Motor neuron (in vitro differentiated cells): ENCODE measurements at regions not wholly inside any gene's neighbourhood (a gene's known extent, or its start where the extent isn't known, plus 50 kb on each side); places are given as distances from the start of the nearest gene placed in this dataset.

Experiments
- ATAC-seq, 8 experiments: fragments of 200-7000 bp; cut with Tn5 transposase; replicated peaks in 6 of 8; 2 replicates each; pipeline ENCODE4 v1.8.0; 2021; ENCODE audit warnings: mild to moderate bottlenecking in 8 of 8, moderate library complexity in 8 of 8
- H3K27ac ChIP-seq, 2 donors: fragments of 250-450 bp; sonication (Bioruptor Pico); 2 replicates each; pipeline ENCODE4 v1.9.0; 2021; ENCODE audit warnings: antibody characterized with exemption in 2 of 2, mild to moderate bottlenecking in 2 of 2, moderate library complexity in 1 of 2
- H3K4me1 ChIP-seq, 2 donors: fragments of 250-450 bp; sonication (Bioruptor Pico); replicated peaks in 1 of 2; 2 replicates each; pipeline ENCODE4 v1.6.1; 2021; ENCODE audit warnings: antibody characterized with exemption in 2 of 2, mild to moderate bottlenecking in 2 of 2, moderate library complexity in 1 of 2
- H3K4me3 ChIP-seq, 5 donors: fragments of 250-450 bp; sonication (Bioruptor Pico); 2 replicates each; pipeline ENCODE4 v1.9.0; 2021; ENCODE audit warnings: antibody characterized with exemption in 5 of 5, mild to moderate bottlenecking in 5 of 5, moderate library complexity in 4 of 5
- WGBS, 10 experiments: fragments of 450-650 bp; shearing (Covaris generic); methylation state at CpG; one replicate each; pipeline ENCODE4 v1.0.0; 2022; 5-methylcytosine and 5-hydroxymethylcytosine counted together
- in situ Hi-C, 9 experiments: fragments of 400-800 bp; cut with MboI; loops; one replicate each; pipeline ENCODE4 v1.15.0; 2021; ENCODE audit warnings: low sequenced_read_pairs in 9 of 9, low pct_unique_long_range_greater_than_20kb in 2 of 9; ENCODE audit not compliant: unreplicated experiment in 9 of 9

- ATAC-seq, result peak in 3 of 8 experiments; percentile 36 to 52 (median 43)
- in situ Hi-C loops, result no loop called here
- WGBS, 10 experiments, result 0 to 72% (median 37%) methylated on average over 1 to 3 of the region's 3 CpGs; no CpG with 5 or more reads in 2 of the 10 experiments
- Histone ChIP-seq H3K27ac (peak overlapping the region; percentile 9 to 39), H3K4me3 (no peak overlapping the region), H3K4me1 (peaks cover 7 to 14% of the 10 kb centered on the region in 2 donors)
These were observed 443.1 kb upstream of the SPRY2 start for GRCh38 chr13:80783926-80784565.

GRCh38 chr13:80782441-80782840 is 441.5 kb upstream of the SPRY2 start:
- in situ Hi-C loops, result no loop called here
- WGBS, 10 experiments, result 0 to 63% (median 40%) methylated on average over 1 of the region's 1 CpG; no CpG with 5 or more reads in 1 of the 10 experiments
- Histone ChIP-seq H3K27ac (no peak overlapping the region), H3K4me1 (peaks cover 7 to 14% of the 10 kb centered on the region in 2 donors), H3K4me3 (no peak overlapping the region)
- peak in 2 of 8 experiments; percentile 9 to 72 for ATAC-seq

- WGBS, 10 experiments, result 0 to 100% (median 0%) methylated on average over 1 of the region's 1 CpG; no CpG with 5 or more reads in 3 of the 10 experiments
- peak in 1 of 8 experiments; percentile 83 for ATAC-seq
- Histone ChIP-seq H3K4me3 (no peak overlapping the region), H3K4me1 (peaks cover 0 to 1% of the 10 kb centered on the region in 2 donors), H3K27ac (no peak overlapping the region)
- in situ Hi-C loops, result no loop called here
These were observed 437.4 kb upstream of the SPRY2 start for GRCh38 chr13:80778297-80778696.

GRCh38 chr13:80757694-80758093 is 416.8 kb upstream of the SPRY2 start:
- Histone ChIP-seq H3K27ac (no peak overlapping the region), H3K4me3 (no peak overlapping the region), H3K4me1 (no peaks in the 10 kb centered on the region)
- in situ Hi-C loops, result no loop called here
- ATAC-seq, result no peak

- ATAC-seq, result peak in 1 of 8 experiments; percentile 55
- WGBS, 10 experiments, result 0 to 100% (median 100%) methylated on average over 1 of the region's 1 CpG; no CpG with 5 or more reads in 5 of the 10 experiments
- no peak overlapping the region for H3K27ac ChIP-seq
- no peak overlapping the region for H3K4me3 ChIP-seq
- H3K4me1 ChIP-seq, result no peaks in the 10 kb centered on the region
- in situ Hi-C loops, result no loop called here
These were observed 415.0 kb upstream of the SPRY2 start for GRCh38 chr13:80755910-80756309.

- WGBS, 10 experiments, result 0 to 60% (median 33%) methylated on average over 1 of the region's 1 CpG; no CpG with 5 or more reads in 5 of the 10 experiments
- in situ Hi-C loops, result no loop called here
- no peak for ATAC-seq
These were observed 413.5 kb upstream of the SPRY2 start for GRCh38 chr13:80754441-80754840.

GRCh38 chr13:80753866-80754265 is 412.9 kb upstream of the SPRY2 start:
- Histone ChIP-seq H3K27ac (no peak overlapping the region), H3K4me1 (no peaks in the 10 kb centered on the region), H3K4me3 (no peak overlapping the region)
- in situ Hi-C loops, result no loop called here
- 0 to 100% (median 90%) methylated on average over 1 to 3 of the region's 3 CpGs; no CpG with 5 or more reads in 3 of the 10 experiments for WGBS, 10 experiments
- no peak for ATAC-seq

More at GRCh38 chr13:80754441-80754840, 413.5 kb upstream of the SPRY2 start:
- H3K4me1 ChIP-seq, result no peaks in the 10 kb centered on the region
- no peak overlapping the region for H3K4me3 ChIP-seq
- H3K27ac ChIP-seq, result no peak overlapping the region

GRCh38 chr13:80751854-80752253 is 410.9 kb upstream of the SPRY2 start:
- Histone ChIP-seq H3K4me3 (no peak overlapping the region), H3K27ac (no peak overlapping the region), H3K4me1 (no peaks in the 10 kb centered on the region)
- WGBS, 10 experiments, result 17 to 100% (median 80%) methylated on average over 1 of the region's 1 CpG; no CpG with 5 or more reads in 3 of the 10 experiments
- in situ Hi-C loops, result no loop called here
- ATAC-seq, result no peak

- 0 to 100% (median 77%) methylated on average over 1 to 2 of the region's 2 CpGs for WGBS, 10 experiments
- in situ Hi-C loops, result no loop called here
- H3K27ac ChIP-seq, result no peak overlapping the region
These were observed 403.4 kb upstream of the SPRY2 start for GRCh38 chr13:80744147-80744914.

GRCh38 chr13:80742033-80742432 is 401.1 kb upstream of the SPRY2 start:
- Histone ChIP-seq H3K4me1 (peaks cover 0 to 9% of the 10 kb centered on the region in 2 donors), H3K27ac (no peak overlapping the region), H3K4me3 (no peak overlapping the region)
- ATAC-seq, result peak in 7 of 8 experiments; percentile 32 to 86 (median 73)
- in situ Hi-C loops, result no loop called here
- 0 to 75% (median 10%) methylated on average over 1 of the region's 1 CpG; no CpG with 5 or more reads in 3 of the 10 experiments for WGBS, 10 experiments

More at GRCh38 chr13:80744147-80744914, 403.4 kb upstream of the SPRY2 start:
- H3K4me1 ChIP-seq, result peaks cover 0 to 9% of the 10 kb centered on the region in 2 donors
- no peak for ATAC-seq
- H3K4me3 ChIP-seq, result no peak overlapping the region

GRCh38 chr13:80740071-80740470 is 399.1 kb upstream of the SPRY2 start:
- no peak overlapping the region for H3K27ac ChIP-seq
- ATAC-seq, result peak in 2 of 8 experiments; percentile 45 to 49
- in situ Hi-C loops, result no loop called here
- H3K4me3 ChIP-seq, result no peak overlapping the region
- 0 to 86% (median 35%) methylated on average over 1 to 2 of the region's 2 CpGs for WGBS, 10 experiments
- peaks cover 0 to 9% of the 10 kb centered on the region in 2 donors for H3K4me1 ChIP-seq

GRCh38 chr13:80737513-80737912 is 396.6 kb upstream of the SPRY2 start:
- H3K4me1 ChIP-seq, result peaks cover 0 to 8% of the 10 kb centered on the region in 2 donors
- in situ Hi-C loops, result no loop called here
- no peak overlapping the region for H3K27ac ChIP-seq
- ATAC-seq, result no peak
- WGBS, 10 experiments, result 0 to 80% (median 51%) methylated on average over 1 of the region's 1 CpG; no CpG with 5 or more reads in 4 of the 10 experiments
- H3K4me3 ChIP-seq, result no peak overlapping the region

GRCh38 chr13:80727321-80727975 is 386.5 kb upstream of the SPRY2 start:
- WGBS, 10 experiments, result 0 to 83% (median 50%) methylated on average over 1 of the region's 1 CpG; no CpG with 5 or more reads in 6 of the 10 experiments
- Histone ChIP-seq H3K4me3 (no peak overlapping the region), H3K4me1 (no peaks in the 10 kb centered on the region), H3K27ac (no peak overlapping the region)
- in situ Hi-C loops, result no loop called here
- no peak for ATAC-seq
